HG02884 (cell line): ENCODE measurements at regions not wholly inside any gene's neighbourhood (a gene's known extent, or its start where the extent isn't known, plus 50 kb on each side); places are given as distances from the start of the nearest gene placed in this dataset.
"Not testable (repeated sequence)": the region's sequence is repeated elsewhere in the genome, so short reads cannot be mapped to it uniquely, and the experiment has no call there.

Source experiments
- ATAC-seq: cut with Tn5 transposase; IDR thresholded peaks from one replicate; pipeline ENCODE4 v1.9.1; 2021; ENCODE audit warnings: mild to moderate bottlenecking, moderate library complexity; ENCODE audit not compliant: unreplicated experiment

DNA sequence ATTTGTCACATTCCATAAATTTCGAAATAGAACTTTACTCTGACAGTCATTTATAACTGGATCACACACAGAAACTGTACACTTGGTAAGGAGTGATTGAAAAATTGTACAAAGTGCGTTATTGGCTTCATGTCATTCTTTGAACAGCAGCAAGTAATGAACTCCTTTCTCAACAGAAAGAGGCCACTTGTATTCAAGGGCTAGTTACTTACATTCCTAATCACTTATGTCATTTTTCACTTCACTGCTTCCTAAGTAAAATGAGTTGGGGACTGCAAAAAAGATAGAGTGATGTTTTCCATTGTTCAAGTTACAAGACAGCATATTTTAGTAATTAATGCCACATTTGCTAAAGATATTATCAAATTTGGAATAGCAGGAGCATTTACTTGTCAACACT is 893.2 kb downstream of the DTWD2 start:
- no peak for ATAC-seq

GRCh38 chr5:118088448-118088847 is 899.9 kb downstream of the DTWD2 start:
- ATAC-seq, result no peak

GRCh38 chr5:118076490-118076889 is 911.9 kb downstream of the DTWD2 start:
- no peak for ATAC-seq

GRCh38 chr5:118070041-118070440 is 918.3 kb downstream of the DTWD2 start:
- ATAC-seq, result no peak

- no peak for ATAC-seq
Observed at GRCh38 chr5:118069452-118069851, 918.9 kb downstream of the DTWD2 start.

- no peak for ATAC-seq
Observed at GRCh38 chr5:118068886-118069285, 919.5 kb downstream of the DTWD2 start.

DNA sequence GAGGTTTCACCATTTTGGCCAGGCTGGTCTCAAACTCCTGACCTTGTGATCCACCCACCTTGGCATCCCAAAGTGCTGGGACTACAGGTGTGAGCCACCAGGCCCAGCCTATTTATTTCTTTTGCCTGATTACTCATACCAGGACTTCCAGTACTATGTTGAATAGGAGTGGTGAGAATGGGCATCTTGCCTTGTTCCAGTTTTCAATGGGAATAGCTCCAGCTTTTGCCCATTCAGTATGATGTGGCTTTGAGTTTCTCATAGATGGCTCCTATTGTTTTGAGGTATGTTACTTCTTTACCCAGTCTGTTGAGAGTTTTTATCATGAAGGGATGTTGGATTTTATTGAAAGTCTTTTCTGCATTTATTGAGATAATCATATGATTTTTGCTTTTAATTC is 924.5 kb downstream of the DTWD2 start:
- not testable (repeated sequence) for ATAC-seq

GRCh38 chr5:118060833-118061232 is 927.5 kb downstream of the DTWD2 start:
- no peak for ATAC-seq

- no peak for ATAC-seq
Observed at GRCh38 chr5:118052503-118052902, 935.8 kb downstream of the DTWD2 start.

GRCh38 chr5:118044169-118044568 is 944.2 kb downstream of the DTWD2 start:
- no peak for ATAC-seq

DNA sequence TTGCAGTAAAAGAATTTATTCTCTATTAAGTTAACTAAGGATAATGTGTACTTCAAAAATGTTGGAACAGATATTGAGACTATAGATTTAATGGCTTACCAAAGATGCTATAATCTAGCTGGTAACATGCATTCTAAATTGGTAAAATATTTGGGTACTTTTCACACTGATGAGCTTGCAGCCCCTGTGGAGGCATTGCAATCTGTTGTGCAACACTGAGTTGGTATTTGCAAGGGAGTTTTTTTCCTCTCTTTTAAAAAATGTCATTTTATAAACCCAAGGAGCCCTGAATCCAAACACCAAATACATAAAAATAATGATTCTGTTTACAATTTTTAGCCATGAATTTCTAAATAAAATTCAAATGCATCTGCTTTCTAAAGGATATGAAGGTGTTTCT is 944.8 kb downstream of the DTWD2 start:
- no peak for ATAC-seq

- no peak for ATAC-seq
Observed at GRCh38 chr5:118042076-118042475, 946.3 kb downstream of the DTWD2 start.

GRCh38 chr5:118040496-118040895 is 947.9 kb downstream of the DTWD2 start:
- no peak for ATAC-seq

DNA sequence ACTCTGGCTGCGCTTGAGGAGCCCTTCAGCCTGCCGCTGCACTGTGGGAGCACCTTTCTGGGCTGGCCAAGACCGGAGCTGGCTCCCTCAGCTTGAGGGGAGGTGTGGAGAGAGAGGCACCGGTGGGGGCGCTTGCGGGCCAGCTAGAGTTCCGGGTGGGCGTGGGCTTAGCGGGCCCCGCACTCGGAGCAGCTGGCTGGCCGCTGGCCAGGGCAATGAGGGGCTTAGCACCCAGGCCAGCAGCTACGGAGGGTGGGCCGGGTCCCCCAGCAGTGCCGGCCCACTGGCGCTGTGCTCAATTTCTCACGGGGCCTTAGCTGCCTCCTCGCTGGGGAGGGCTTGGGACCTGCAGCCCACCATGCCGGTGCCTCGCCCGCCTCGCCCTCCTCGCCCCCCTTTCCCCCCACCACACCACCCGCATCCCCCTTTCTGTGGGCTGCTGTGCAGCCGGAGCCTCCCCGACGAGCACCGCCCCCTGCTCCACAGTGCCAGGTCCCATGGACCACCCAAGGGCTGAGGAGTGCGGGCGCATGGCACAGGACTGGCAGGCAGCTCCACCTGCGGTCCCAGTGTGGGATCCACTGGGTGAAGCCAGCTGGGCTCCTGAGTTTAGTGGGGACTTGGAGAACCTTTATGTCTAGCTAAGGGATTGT is 954.5 kb downstream of the DTWD2 start:
- no peak for ATAC-seq

DNA sequence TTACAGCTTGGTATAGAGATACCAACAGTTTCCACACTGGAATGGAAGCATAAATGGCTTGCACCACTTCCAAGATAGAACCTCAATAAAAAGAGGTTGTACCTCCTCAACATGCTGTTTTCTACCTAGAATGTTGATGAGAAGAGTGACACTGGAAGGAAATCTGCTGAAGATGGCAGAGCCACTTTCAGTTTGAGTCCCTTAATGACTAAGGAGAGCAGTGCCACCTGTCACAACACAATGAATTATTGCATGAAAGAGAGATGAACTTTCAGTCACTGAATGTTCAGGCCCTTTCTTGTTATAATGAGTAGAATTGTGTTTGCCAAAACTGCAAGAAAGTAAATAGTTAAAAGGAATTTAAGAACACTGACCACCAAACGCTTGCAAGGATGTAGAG is 958.5 kb downstream of the DTWD2 start:
- no peak for ATAC-seq

GRCh38 chr5:118022062-118022461 is 966.3 kb downstream of the DTWD2 start:
- no peak for ATAC-seq

GRCh38 chr5:118017536-118017935 is 970.8 kb downstream of the DTWD2 start:
- no peak for ATAC-seq

- ATAC-seq, result no peak
Observed at GRCh38 chr5:118016396-118016795, 972.0 kb downstream of the DTWD2 start.

GRCh38 chr5:118015511-118015910 is 972.8 kb downstream of the DTWD2 start:
- no peak for ATAC-seq

DNA sequence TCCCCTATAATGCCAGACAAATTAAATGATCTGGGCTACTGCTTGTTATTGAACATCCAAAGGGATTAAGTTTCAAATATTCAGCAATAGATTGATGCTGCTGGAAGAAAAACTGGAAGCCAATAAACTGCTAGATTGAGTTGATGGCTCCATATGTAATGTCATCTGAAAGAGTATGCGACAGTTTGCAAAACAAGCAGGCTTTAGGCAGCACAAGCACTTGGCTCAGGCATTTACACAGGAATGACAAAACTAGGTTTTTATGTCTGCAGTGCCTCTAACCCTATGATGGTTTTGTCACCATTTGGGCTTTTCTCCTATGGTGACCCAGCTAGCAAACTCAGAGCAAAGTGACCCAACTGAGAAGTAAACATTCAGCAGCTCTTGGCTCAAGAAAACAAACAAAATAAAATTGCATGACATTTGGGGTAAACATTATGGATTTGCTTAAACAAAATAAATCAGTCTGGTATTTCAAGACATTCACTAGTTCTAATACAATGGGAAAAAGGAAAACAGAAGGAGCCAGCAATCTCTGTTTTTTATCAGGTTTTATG is 978.5 kb downstream of the DTWD2 start:
- no peak for ATAC-seq

GRCh38 chr5:118008779-118009178 is 979.6 kb downstream of the DTWD2 start:
- ATAC-seq, result no peak

DNA sequence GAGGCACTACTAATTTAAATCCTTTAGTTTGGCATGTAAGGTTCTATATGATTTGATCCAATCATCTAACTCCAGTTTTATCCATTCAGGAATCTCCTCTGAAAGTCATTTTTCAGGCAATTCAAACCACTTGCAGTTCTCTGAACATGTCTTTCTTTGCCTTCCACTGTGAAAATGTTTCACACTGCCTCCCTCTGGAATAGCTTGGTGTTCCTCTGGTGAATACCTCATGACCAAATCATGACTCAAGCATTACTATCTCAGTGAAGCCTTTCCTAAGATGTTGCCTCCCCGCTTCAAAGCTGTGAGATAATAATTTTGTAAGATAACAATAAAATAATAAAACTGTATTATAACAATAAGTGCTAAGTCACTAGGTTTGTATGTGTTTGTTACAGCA is 981.1 kb downstream of the DTWD2 start:
- no peak for ATAC-seq

DNA sequence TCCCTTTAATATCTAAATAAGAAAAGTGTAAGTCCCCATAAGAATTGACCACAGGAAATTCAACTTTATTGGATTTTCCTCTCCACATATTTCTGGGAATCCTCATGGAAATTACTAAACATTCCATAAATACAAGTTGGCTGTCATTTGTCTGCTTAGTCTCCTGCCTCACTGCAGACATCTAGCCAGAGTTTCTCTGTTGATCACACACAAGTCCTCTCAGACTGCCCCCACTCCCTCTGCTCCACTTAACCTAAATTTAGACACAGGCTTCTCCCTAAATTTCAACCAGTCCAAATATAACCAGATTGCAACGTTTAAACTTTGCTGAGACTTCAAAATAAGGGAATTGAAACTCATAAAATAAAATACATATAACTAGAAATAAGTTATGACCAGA is 982.1 kb downstream of the DTWD2 start:
- ATAC-seq, result no peak
